ENCODE measurements at regions not wholly inside any gene's neighbourhood (a gene's known extent, or its start where the extent isn't known, plus 50 kb on each side); places are given as distances from the start of the nearest gene placed in this dataset.

- DNase-seq (ENCODE audit: low spot score in 2 of 2) = no peak
- TF ChIP-seq CTCF (IDR thresholded peaks at IDR 0.05) = no peak
- no peak for TF ChIP-seq EP300 (IDR thresholded peaks at IDR 0.05)
- TF ChIP-seq POLR2A (IDR thresholded peaks at IDR 0.05) = no peak
- no peaks in the 10 kb centered on the region for H3K9me3 ChIP-seq
- no peaks in the 10 kb centered on the region for H3K27me3 ChIP-seq
- H3K27ac ChIP-seq = no peak overlapping the region
- 84 to 87% methylated on average over 9 of the region's 9 CpGs for WGBS, 2 donors
- peaks cover 0 to 97% (median 0%) of the 10 kb centered on the region in 3 donors for H3K36me3 ChIP-seq
- no peaks in the 10 kb centered on the region for H3K4me1 ChIP-seq
- no peak overlapping the region for H3K4me3 ChIP-seq
Measured at GRCh38 chr19:5265260-5265659, 75.4 kb downstream of the PTPRS start.

- H3K36me3 ChIP-seq = peaks cover 0 to 98% (median 0%) of the 10 kb centered on the region in 3 donors
- no peaks in the 10 kb centered on the region for H3K9me3 ChIP-seq
- no peaks in the 10 kb centered on the region for H3K4me1 ChIP-seq
- no peaks in the 10 kb centered on the region for H3K27me3 ChIP-seq
- DNase-seq (ENCODE audit: low spot score in 2 of 2) = no peak
- no peak for TF ChIP-seq EP300 (IDR thresholded peaks at IDR 0.05)
- no peak for TF ChIP-seq POLR2A (IDR thresholded peaks at IDR 0.05)
- TF ChIP-seq CTCF (IDR thresholded peaks at IDR 0.05) = no peak
- no peak overlapping the region for H3K27ac ChIP-seq
- no peak overlapping the region for H3K4me3 ChIP-seq
- WGBS, 2 donors = 92 to 94% methylated on average over 7 of the region's 7 CpGs
Measured at GRCh38 chr19:5264453-5264852, 76.2 kb downstream of the PTPRS start.

- DNase-seq (ENCODE audit: low spot score in 2 of 2) = no peak
- 85 to 87% methylated on average over 23 of the region's 23 CpGs for WGBS, 2 donors
- TF ChIP-seq EP300 (IDR thresholded peaks at IDR 0.05) (no peak), CTCF (IDR thresholded peaks at IDR 0.05) (no peak)
Measured at GRCh38 chr19:5263615-5264014, 77.0 kb downstream of the PTPRS start.

GRCh38 chr19:5262721-5263120 is 77.9 kb downstream of the PTPRS start:
- H3K4me3 ChIP-seq = no peak overlapping the region
- DNase-seq (ENCODE audit: low spot score in 2 of 2) = no peak
- H3K27ac ChIP-seq = no peak overlapping the region
- H3K36me3 ChIP-seq = peaks cover 0 to 98% (median 0%) of the 10 kb centered on the region in 3 donors
- no peaks in the 10 kb centered on the region for H3K27me3 ChIP-seq
- TF ChIP-seq EP300 (IDR thresholded peaks at IDR 0.05) = no peak
- 57 to 60% methylated on average over 14 of the region's 14 CpGs for WGBS, 2 donors
- H3K9me3 ChIP-seq = no peaks in the 10 kb centered on the region
- no peaks in the 10 kb centered on the region for H3K4me1 ChIP-seq

More at GRCh38 chr19:5263615-5264014, 77.0 kb downstream of the PTPRS start:
- H3K9me3 ChIP-seq = no peaks in the 10 kb centered on the region
- H3K4me3 ChIP-seq = no peak overlapping the region
- no peaks in the 10 kb centered on the region for H3K27me3 ChIP-seq
- H3K4me1 ChIP-seq = no peaks in the 10 kb centered on the region
- peaks cover 0 to 98% (median 0%) of the 10 kb centered on the region in 3 donors for H3K36me3 ChIP-seq
- no peak overlapping the region for H3K27ac ChIP-seq

GRCh38 chr19:5261156-5261890 is 79.3 kb downstream of the PTPRS start:
- no peaks in the 10 kb centered on the region for H3K27me3 ChIP-seq
- H3K4me3 ChIP-seq = no peak overlapping the region
- no peaks in the 10 kb centered on the region for H3K4me1 ChIP-seq
- H3K27ac ChIP-seq = peak overlapping the region in 1 of 4 donors; percentile 4
- 75 to 86% methylated on average over 15 of the region's 15 CpGs for WGBS, 2 donors
- H3K9me3 ChIP-seq = peaks cover 0 to 5% (median 0%) of the 10 kb centered on the region in 4 donors
- TF ChIP-seq CTCF (IDR thresholded peaks at IDR 0.05) (no peak), EP300 (IDR thresholded peaks at IDR 0.05) (no peak), POLR2A (IDR thresholded peaks at IDR 0.05) (no peak)
- no peak for DNase-seq (ENCODE audit: low spot score in 2 of 2)
- H3K36me3 ChIP-seq = peaks cover 0 to 99% (median 0%) of the 10 kb centered on the region in 3 donors
